Skeletal muscle cell (primary cell): ENCODE measurements at regions not wholly inside any gene's neighbourhood (a gene's known extent, or its start where the extent isn't known, plus 50 kb on each side); places are given as distances from the start of the nearest gene placed in this dataset.

Experiments used
- DNase-seq: peaks from one replicate; pipeline ENCODE4 v3.0.0-alpha.2; 2010; ENCODE audit warnings: low read depth
- H3K4me3 ChIP-seq: 2 replicates; pipeline ENCODE4 v1.5.1; 2011; ENCODE audit warnings: low read depth, mild to moderate bottlenecking, control low read depth, low read length, moderate library complexity

DNA sequence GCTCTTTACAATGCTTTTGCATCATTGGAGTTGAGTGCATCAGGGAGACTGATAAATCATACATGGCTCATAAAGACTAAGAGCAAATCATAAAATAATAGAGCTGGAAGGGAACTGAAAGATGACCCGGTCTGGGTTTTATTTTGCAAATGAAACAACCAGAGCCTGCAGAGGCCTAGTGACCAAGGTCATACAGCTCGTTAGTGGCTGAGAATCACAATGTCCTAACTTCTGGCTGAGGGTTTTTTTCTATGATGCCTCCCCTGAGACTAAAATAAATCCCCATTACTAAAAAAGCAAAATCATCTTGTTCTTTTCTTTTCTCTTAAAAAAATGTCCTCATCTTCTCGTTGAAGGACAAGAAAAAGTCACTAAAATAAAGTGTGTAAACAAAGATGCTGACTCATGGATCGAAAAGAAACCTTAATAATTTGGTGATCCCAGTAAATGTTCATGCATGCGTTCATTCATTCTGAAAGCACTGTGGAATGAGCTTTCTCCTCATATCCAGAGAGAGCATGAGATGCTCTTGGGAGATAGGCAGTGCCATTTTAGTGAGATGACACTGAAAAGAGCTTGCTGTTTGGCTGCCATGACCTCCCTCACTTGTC, 107.8 kb upstream of the PHYHIPL start:
- H3K4me3 ChIP-seq, result no peak overlapping the region
- no peak for DNase-seq

DNA sequence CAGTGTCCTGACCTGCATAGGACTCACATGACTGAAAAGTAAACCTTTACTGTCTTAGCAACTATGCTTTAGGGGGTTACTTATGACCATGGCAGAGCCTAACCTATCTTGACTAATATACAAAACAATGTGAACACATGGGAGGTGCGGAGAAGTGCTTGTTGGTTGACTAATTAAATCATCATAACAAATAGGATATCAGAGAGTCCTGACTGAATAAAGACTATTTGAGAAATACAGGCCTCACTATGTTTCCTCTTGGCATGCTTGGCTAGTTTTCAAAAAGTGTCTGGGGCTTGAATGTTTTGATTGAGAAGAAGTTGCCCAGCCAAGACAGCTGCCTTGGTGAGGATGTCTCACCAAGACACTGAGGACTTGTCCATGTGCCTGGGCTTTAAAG, 104.4 kb upstream of the PHYHIPL start:
- no peak for DNase-seq

DNA sequence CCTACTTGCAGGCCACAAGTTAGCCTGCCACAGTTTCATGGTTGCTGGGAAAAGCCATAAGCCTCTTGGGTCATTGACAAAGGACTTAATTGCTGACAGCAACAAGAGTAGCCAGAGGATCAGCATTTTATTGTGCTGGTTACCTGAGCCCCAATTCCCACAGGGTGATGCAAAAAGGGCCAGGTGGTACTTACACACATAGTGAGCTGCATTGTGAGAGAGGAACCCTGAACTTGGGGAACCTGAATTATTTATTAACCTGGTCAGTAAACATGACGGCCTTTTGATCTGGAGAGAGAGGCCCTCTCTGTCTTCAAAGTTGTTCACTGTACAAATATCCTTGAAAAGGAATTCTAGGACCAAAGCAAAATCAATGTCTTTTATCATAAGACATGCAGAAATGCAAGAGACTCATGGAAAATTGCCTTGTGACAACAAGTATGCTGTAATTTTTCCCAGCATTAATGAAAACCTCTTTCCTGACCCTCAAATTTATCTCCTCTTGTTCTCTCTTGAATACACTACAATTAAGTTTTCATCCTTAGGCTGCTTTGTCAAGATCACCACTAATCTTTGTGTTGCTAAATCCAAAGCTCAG, 102.9 kb upstream of the PHYHIPL start:
- DNase-seq, result no peak
- H3K4me3 ChIP-seq, result no peak overlapping the region

More for the DNA sequence above, 104.4 kb upstream of the PHYHIPL start:
- H3K4me3 ChIP-seq, result no peak overlapping the region

DNA sequence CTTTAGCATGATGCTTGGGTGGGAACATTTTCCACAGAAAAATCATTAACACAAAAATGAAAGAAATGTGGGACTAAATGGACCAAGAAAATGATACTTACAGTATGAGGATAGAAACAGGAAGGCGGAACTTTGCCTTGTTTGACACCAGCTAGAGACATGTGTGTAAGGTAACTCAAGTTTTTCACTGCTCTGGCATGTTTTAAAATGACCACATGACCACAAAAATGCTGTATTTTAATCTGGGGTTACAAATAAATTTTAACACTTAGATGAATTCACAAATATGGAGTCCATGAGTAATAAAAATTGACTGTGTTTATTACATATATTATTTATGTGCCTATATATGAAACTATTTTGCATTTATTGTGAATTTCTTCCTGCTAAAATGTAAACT, 100.9 kb upstream of the PHYHIPL start:
- DNase-seq, result no peak
- H3K4me3 ChIP-seq, result no peak overlapping the region

DNA sequence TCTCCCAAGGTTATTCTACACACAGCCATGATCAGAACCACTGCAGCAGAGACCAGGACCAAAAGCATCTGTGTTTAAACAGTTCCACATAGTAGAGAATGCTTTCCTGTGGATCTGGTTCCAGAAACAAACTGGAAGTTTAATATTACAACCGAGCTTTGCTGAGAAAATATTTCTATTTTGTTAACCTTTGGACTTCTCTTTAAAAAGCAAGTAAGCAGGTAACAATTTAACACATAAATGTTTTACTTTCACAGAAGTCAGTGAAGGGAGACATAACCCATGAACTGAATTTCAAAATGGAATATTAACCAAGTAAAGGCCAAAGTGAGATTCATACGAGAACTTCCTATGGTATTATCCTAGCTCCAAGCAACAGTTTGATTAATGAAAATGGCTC, 98.6 kb upstream of the PHYHIPL start:
- DNase-seq, result no peak
- no peak overlapping the region for H3K4me3 ChIP-seq

DNA sequence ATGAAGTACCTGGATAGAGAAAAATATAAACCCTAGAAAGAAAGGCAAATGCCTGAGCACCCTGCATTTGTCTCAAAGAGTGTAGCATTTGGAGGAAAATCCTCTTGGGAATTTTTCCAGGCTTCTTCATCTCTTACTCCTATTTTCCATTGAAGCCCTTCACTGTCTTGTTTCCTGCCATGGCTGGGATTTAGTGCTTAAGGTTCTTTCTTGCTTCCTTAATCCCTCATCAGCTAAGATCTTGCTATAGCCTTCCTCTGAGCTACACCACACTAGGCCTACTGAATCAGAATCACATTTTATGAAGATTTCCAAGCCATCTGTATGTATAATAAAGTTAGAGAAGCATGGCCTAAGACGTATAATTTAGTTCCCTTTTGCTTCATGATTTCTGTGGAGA, 97.5 kb upstream of the PHYHIPL start:
- DNase-seq, result no peak
- H3K4me3 ChIP-seq, result no peak overlapping the region

DNA sequence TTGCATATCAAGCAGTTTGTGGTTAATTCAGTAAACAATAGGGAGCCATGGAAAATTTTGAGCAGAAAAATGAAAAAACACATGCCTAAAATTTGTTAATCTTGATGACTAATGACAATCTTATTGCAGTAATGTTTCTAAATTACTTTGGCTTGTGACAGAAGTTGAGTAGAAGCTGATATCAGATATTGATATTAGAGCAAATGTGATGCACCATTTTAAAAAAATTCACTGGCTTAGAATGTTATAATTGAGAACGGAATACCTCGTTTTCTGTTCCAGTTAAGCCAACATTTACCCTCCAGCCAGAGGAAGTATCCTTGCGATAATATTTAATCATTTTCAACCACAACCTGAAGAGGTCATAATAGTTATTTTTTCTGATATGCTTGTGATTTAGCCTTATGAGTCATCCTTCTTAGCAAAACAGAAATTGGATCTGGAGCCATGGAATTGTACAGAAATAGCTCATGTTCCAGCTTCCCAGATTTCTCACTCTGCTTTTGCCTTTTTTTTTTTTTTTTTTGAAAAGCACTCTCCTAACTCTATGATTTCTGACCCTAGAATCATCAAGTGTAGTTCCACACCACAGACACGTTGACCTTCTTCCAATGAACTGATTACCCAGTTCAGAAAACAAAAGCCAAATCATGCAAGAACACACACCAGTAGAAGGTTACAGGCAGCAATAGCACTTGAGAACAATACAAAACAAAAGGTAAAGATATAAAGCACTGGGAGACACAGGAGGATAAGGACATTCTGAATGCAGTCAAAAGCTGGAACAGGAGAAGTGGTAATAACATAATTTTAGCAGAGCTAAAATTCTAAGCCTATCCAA, 96.8 kb upstream of the PHYHIPL start:
- DNase-seq, result peak; percentile 43
- no peak overlapping the region for H3K4me3 ChIP-seq

DNA sequence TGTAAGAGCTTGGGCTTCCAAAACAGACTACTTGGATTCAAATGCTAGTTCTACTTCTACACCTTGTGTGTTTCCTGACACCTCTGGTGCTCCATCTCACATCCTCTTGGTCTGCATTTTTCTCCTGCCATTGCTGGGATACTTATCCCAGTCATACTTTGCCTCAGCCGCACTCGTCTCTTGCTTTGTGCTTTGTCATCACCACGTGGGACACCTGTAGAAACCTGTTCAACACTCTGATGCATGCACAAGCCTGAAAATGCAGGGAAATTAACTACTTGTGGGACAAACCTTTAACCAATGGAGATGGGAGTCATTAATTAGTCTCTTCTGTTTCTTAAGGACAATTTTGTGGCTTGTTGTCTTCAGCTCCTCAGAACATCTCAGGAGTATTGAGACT, 94.2 kb upstream of the PHYHIPL start:
- no peak overlapping the region for H3K4me3 ChIP-seq
- DNase-seq, result no peak

DNA sequence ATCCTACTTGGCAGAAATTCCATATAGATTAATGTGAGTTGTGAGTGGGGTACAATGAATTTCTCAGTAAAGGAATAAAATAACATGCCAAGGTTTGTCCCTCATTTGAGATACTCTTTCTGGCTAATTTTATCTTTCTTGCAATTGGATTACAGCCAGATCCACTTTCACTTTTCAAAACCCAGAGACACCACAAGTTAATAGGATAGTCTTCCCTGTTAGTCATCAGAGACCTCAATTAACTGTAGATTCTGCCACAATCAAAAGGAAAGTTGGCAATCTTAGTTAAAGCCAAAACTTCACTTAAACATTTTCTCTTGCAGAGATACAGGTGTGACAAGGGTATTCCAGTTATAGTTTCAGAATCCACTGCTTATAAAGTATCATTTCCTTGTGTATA, 91.4 kb upstream of the PHYHIPL start:
- DNase-seq, result no peak
- H3K4me3 ChIP-seq, result no peak overlapping the region

DNA sequence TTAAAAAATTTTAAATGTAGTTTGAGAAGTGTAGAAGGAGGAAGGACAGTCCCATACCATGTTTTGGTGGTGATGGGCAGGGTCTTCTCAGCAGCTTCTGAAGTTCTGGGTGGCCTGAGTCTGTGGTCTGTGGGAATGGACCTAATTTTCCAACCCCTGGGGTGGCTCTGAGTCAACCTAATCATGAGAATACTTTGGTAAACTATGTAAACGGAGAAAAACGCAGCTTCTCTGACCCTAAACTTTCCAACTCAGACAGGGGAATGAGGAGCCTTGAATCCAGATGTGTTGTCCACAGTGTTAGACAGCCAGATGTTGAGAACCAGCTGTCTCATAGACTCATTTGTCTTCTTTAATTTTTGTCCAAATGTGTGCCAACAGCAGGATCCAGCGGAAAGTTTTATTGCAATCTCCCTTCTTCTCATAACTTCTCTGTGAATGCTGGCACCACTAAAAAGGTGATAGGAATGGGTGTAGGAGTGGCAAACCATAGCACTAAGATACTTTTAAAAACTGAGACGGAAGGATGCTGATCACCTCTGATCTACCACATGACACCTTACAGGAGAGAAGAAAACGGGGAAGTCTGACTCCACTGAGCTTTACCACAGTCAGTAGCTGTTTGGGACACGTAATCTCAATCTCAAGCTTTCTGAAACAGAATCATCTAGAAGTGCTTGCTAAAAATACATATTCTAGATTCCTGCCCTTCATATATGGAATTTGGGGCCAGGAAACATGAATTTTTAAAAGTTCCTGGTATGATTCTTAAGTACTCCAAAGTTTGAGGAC, 90.5 kb upstream of the PHYHIPL start:
- DNase-seq, result no peak

DNA sequence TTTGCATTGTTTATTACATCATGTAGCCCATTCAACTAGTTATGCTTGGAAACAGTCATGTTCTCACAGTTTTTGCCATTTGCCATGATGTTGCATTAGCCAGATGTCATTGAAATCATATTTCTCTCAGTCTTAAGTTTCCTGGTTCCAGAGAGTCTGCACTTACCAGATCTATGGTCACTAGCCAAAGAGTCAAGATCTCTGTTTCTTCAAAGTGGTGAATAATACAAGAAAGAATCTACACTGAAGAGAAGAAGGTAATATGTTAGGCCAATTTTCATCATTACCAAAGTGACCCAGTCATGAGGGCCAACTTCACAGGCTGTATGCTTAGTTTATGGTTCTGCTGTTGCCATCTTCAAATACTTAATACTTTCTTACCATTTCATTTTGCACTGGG, 89.0 kb upstream of the PHYHIPL start:
- DNase-seq, result no peak
- no peak overlapping the region for H3K4me3 ChIP-seq

More for the DNA sequence above, 90.5 kb upstream of the PHYHIPL start:
- H3K4me3 ChIP-seq, result no peak overlapping the region

DNA sequence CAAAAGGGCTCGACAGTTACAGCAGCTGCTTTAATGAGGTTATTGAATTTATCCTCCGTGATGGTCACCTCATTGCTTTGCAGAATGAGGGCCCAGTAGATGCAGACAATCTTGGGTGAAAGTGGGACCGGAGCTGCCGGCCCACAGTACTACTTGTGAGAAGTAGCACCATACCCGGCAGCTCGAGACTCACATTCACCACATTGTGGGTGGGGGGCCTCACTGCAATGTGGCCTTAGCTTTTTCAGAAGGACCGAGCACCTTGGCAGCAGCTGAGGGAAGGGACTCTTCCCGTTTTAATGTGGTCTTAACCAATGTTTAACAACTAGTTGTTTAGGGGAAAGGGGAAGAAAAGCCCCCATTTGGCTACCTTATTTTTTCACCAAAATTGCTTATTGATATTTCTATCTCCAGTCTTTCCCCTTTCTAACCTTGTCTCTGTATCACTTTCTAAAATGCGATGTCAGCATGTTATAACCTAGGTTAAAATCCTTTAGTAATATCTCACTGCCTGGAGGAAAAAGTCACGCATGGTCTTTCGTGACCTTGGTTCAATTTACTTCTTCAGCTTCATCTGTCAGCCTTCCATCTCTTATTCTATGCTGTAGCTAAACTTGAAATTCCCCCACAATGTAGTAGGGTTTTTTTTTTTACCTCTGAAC, 87.4 kb upstream of the PHYHIPL start:
- no peak overlapping the region for H3K4me3 ChIP-seq
- DNase-seq, result no peak

DNA sequence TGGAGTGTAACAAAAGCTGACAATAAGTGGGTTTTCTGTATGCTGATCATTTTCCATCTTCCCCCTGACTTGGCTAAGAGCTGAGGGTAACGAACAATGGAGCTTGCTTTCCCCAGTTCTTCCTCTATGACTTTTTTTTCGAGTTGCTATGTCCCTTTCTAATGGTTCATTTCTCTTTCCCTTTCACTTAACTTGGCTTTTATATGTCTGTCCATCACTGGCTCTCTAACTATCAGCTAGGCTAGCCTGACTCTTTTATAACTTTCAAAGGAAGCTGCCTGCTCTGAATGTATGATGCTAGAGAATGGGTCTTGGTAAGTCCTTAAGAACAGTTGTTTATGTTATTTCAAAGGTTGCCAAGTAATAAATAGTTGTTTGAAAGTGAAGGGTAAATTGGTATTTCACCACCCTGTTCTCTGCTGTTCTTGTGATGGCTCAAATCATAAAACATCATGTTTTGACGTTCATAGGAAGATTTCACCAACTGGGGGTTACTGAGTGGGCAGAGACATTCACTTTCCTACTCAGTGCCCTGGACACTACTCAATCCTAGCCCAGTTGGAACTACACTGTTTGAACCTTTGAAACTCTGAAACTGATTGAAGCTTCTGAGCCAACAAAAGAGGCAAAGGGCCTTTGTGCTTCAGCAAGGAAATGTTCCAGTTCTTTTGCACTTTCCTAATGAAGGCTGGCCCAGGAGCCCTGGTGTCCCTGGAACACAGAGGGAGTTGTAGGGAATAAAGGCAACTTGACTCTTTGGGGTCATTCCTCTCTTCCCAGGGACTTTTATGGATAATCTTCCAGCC, 85.4 kb upstream of the PHYHIPL start:
- DNase-seq, result no peak

DNA sequence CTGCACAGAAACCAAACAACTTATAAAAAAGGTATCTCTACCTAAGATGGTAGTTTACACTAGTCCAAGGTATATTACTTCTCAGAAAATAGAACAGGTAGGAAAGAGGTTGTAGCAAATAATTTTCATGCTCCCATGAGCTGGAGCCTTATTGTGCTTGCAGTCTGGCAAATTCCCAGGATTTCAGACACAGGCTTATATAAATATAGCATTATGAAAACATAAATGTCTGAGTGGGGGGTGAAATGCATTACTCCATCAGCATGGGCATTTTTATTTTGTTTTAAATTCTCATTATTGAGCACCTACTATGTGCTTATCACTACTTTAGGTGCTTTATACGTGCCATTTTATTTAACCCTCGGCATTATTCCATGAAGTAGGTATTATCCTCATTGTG, 83.0 kb upstream of the PHYHIPL start:
- no peak for DNase-seq
- H3K4me3 ChIP-seq, result no peak overlapping the region

More for the DNA sequence above, 85.4 kb upstream of the PHYHIPL start:
- no peak overlapping the region for H3K4me3 ChIP-seq

DNA sequence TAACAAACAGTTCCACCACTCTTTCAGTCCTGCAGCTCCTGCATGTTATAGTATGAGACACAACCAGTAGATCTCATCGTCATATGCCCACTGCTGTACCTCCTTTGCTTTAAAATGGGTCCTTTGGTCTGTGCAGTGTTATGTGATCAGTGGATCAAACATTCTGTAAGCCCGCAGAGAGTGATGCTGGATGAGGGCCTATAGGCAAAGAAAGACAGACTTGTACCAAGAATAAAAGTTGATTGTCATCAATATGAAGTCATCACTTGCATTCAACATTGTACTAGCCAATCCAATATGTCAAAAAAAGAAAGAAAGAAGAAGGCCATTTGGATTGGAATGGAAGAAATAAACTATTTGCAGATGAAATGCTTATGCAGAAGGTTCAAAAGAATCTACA, 79.8 kb upstream of the PHYHIPL start:
- DNase-seq, result no peak
- H3K4me3 ChIP-seq, result no peak overlapping the region

DNA sequence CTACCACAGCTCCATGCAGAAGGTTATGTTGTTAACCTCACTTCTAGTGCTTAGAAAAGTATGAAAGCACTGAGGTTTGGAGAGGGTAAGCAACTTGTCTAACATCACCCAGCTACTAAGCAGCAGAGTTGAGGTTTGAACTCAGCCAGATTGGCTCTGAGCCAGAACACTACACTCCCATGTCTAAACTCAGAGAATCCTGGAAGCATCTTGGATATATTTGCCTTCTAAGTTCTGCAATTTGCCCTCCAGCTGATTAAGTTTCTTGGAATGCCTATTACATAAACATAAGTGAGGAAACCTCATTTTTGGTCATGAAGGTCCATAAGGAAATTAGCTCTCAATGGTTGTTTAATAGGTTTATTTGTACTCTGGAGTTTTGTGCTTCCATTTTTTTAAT, 78.1 kb upstream of the PHYHIPL start:
- no peak overlapping the region for H3K4me3 ChIP-seq
- DNase-seq, result peak; percentile 57

DNA sequence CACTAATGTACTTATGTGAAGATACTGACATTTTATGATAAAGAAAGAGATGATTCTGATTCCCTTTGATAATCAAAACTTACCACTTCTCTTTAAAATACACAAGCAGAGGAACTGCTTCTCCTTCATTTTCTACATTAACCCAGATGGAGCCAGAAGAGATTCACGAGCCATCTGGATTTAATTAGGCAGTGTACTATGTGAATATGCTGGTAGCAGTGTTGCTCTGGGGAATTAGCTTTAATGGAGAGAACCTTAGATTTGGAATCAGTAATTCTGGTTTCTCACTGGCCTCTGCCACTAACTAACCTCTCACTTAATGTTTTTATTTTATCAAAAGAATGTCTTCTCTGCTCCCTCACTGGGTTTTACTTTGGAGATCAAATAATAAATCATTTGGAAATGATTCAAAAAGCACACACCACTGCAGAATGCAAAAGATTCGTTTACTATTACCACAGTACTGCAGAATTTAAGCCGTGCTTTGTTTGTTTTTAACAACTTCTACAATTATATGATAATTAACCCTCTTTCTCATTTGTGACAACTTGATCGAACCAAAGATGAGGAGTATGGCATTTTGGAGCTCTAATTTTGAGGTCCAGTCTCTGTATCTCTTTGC, 77.5 kb upstream of the PHYHIPL start:
- peak; percentile 41 for DNase-seq
- no peak overlapping the region for H3K4me3 ChIP-seq

DNA sequence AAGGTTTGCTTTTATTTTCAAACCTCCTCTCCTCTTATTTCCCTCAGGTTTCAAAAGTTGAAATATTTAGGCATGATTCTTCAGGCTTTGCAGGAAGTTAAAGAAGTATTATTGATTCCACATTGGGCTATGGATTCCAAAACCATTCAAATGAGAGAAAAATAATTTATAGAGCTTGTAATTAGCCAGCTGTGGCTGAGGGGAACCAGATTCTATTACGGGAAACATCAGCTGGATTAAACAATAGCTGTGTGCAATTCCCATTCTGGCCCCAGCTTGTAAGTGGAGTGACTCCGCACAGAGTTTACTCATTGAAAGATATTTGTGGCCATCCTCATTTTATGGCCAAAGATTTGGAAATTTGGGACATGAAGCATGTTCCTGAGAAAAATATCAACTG, 77.0 kb upstream of the PHYHIPL start:
- DNase-seq, result no peak
- no peak overlapping the region for H3K4me3 ChIP-seq
